HCEC 1CT (cell line): ENCODE measurements at regions not wholly inside any gene's neighbourhood (a gene's known extent, or its start where the extent isn't known, plus 50 kb on each side); places are given as distances from the start of the nearest gene placed in this dataset.

ENCODE experiments used
- DNase-seq: peaks from one replicate; pipeline ENCODE4 v3.0.0-alpha.2; 2017

GRCh38 chr2:206212673-206213513, 53.2 kb downstream of the EEF1B2 start:
- peak; percentile 42 for DNase-seq

GRCh38 chr2:206213514-206213845, 53.8 kb downstream of the EEF1B2 start:
- DNase-seq, result no peak

DNA sequence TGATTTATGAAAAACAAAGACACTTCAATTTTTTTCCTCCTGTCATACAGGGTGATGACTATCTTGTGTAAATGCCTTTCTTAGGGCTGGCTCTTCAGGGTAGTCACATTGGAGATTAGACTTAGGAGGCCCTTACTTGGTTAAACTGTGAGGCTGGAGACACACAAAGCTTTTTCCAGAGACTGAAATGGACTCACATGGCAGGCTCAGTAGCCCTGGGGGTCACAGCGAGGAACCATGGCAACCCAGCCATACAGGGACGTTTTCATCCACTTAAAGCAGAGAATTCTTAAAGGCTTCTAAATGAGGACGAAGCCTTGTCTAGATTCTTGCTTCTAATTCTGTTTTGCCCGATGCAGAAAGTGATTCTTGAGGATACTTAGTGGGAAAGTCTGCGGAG, 57.3 kb upstream of the ZDBF2 start:
- no peak for DNase-seq

DNA sequence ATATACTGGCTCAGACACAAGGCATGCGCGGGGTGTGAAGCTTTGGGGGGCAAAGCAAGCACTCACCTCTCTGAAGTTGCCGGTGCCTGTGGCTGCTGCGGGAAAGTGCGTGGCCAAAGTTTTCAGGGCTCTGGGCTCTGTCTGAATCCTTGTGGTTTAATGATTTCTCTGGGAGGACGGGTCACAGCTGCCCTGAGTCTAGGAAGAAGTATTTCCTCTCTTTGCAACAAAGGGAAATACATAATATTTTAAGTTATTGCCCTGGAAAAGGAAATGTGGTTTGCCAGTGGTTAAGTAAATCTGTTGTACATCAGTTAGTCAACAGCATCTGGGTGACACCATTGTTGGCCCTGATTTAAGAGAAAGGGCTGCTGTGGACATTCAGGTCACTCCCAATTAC, 56.7 kb upstream of the ZDBF2 start:
- no peak for DNase-seq

GRCh38 chr2:206218156-206218555, 56.3 kb upstream of the ZDBF2 start:
- DNase-seq, result no peak

DNA sequence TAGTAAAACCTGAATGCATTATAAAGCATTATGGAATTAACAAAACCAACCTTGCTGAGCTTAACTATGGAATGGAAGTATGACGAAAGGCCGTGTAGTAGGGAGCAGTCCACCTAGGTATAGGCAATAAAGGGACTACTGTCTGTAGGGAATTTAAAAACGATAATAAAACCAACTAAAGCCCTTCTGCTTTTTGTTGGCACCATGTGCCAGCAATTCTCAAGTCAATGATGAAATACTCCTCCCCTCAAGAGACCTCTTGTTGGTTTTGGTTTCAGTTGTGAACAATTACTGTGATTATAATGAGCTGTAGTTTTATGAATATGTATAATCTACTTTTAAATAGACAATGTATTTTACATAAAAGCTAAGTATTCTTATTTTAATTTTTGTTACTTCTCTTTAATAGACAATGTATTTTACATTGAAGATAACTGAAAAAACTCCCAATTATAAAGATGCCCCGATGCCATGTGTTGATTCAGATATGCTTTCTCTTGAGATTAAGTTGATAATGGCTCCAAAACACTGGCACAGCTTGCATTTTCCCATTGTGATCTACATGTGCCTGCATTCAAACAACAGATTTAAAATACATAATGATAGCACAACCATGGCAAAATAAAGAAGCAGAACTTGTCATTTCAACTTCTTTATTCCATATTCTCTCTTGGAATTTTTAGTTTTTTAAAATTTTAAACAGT, 55.5 kb upstream of the ZDBF2 start:
- no peak for DNase-seq

- DNase-seq, result no peak
Observed at GRCh38 chr2:206219957-206220356, 54.5 kb upstream of the ZDBF2 start.

DNA sequence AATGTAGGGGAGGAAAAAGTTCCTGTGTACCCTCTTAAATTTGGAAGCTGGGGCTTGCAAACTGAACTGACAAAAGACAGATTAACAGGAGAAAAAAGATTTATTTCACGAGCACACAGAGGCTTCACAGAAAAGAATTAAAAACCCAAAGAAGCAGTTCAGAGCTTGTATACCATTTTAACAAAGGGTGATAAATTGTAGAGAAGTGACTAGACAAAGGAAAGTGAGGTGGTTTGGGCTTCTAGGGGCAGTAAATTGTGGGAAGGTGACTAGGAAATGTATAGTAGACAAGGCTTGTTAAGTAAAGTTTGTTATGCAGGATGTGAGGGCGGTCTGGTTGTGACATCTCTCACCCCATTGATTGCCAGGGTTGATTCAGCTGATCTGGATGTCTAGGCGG, 53.5 kb upstream of the ZDBF2 start:
- no peak for DNase-seq
